Astrocyte of the spinal cord (primary cell): ENCODE measurements at regions not wholly inside any gene's neighbourhood (a gene's known extent, or its start where the extent isn't known, plus 50 kb on each side); places are given as distances from the start of the nearest gene placed in this dataset.

Experiments used
- DNase-seq: peaks from one replicate; pipeline ENCODE4 v3.0.0; 2011; ENCODE audit warnings: low read depth, low spot score
- H3K4me3 ChIP-seq: 2 replicates; pipeline ENCODE4 v1.5.1; 2011; ENCODE audit warnings: low read depth, mild to moderate bottlenecking, low read length, moderate library complexity
- in situ Hi-C: cut with HindIII; loops from 2 replicates; pipeline ENCODE4 v1.10.0; 2017; ENCODE audit warnings: low sequenced_read_pairs
- TF ChIP-seq, protein P1 (sequence below): IDR thresholded peaks from 2 replicates; pipeline ENCODE4 v1.5.1; 2012; ENCODE audit warnings: low read depth, mild to moderate bottlenecking, low read length, inconsistent platforms

DNA sequence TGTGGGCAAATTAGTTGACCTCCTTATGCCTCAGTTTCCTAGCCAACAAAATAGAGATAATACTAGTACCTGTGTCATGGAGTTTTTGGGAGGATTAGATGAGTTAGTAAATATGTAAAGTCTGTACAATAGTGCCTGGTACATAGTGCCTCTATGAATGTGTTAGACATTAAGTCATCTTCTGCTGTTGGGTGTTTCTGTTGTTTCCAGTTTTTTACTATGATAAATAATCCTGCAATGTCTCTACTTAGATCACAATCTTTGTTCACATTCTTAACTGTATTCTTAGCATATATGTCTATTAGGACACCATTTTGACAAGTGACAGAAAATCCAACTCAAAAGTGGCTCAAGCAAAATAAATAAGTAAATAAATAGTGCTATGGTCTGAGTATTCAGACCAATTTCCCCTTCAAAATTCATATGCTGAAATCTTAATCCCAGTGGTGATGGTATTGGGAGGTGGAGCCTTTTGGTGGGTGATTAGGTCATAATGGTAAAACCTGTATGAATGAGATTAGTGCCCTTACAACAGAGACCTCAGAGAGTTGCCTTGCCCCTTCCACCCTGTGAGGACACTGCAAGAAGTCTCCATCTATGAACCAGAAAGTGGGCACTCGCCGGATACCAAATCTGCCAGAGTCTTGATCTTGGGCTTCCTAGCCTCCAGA is 84.3 kb downstream of the DIRAS3 start:
- no peak overlapping the region for H3K4me3 ChIP-seq
- TF ChIP-seq, protein P1, sequence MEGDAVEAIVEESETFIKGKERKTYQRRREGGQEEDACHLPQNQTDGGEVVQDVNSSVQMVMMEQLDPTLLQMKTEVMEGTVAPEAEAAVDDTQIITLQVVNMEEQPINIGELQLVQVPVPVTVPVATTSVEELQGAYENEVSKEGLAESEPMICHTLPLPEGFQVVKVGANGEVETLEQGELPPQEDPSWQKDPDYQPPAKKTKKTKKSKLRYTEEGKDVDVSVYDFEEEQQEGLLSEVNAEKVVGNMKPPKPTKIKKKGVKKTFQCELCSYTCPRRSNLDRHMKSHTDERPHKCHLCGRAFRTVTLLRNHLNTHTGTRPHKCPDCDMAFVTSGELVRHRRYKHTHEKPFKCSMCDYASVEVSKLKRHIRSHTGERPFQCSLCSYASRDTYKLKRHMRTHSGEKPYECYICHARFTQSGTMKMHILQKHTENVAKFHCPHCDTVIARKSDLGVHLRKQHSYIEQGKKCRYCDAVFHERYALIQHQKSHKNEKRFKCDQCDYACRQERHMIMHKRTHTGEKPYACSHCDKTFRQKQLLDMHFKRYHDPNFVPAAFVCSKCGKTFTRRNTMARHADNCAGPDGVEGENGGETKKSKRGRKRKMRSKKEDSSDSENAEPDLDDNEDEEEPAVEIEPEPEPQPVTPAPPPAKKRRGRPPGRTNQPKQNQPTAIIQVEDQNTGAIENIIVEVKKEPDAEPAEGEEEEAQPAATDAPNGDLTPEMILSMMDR = no peak
- in situ Hi-C loops = no loop called here
- DNase-seq = no peak

- TF ChIP-seq, protein P1 = no peak
- DNase-seq = no peak
- H3K4me3 ChIP-seq = no peak overlapping the region
- in situ Hi-C loops = no loop called here
Observed at GRCh38 chr1:67963263-67963662, 87.2 kb downstream of the DIRAS3 start.

GRCh38 chr1:67960766-67961165 is 89.7 kb downstream of the DIRAS3 start:
- DNase-seq = no peak
- H3K4me3 ChIP-seq = no peak overlapping the region
- TF ChIP-seq, protein P1 = no peak
- in situ Hi-C loops = no loop called here

- TF ChIP-seq, protein P1 = no peak
- in situ Hi-C loops = no loop called here
- no peak overlapping the region for H3K4me3 ChIP-seq
- DNase-seq = no peak
Observed at GRCh38 chr1:67958472-67958871, 92.0 kb downstream of the DIRAS3 start.

- in situ Hi-C loops = no loop called here
- DNase-seq = no peak
- TF ChIP-seq, protein P1 = no peak
- H3K4me3 ChIP-seq = no peak overlapping the region
Observed at GRCh38 chr1:67957066-67957465, 93.4 kb downstream of the DIRAS3 start.

GRCh38 chr1:67956116-67956515 is 94.3 kb downstream of the DIRAS3 start:
- in situ Hi-C loops = no loop called here
- H3K4me3 ChIP-seq = no peak overlapping the region
- peak; percentile 49 for DNase-seq
- TF ChIP-seq, protein P1 = no peak
